Osteoblast (primary cell): ENCODE measurements at regions not wholly inside any gene's neighbourhood (a gene's known extent, or its start where the extent isn't known, plus 50 kb on each side); places are given as distances from the start of the nearest gene placed in this dataset.

ENCODE experiments used
- DNase-seq: peaks from one replicate; pipeline ENCODE4 v3.0.0; 2011; ENCODE audit warnings: low spot score, mixed read lengths; ENCODE audit not compliant: insufficient read length; ENCODE audit errors: missing footprints
- H2AFZ ChIP-seq: 2 replicates; pipeline ENCODE4 v1.6.0; 2011; ENCODE audit warnings: mild to moderate bottlenecking, low read length
- H3K27ac ChIP-seq: 2 replicates; pipeline ENCODE4 v1.5.1; 2011; ENCODE audit warnings: mild to moderate bottlenecking, low read depth, low read length, moderate library complexity
- H3K27me3 ChIP-seq: 2 replicates; pipeline ENCODE4 v1.6.0; 2012; ENCODE audit warnings: mild to moderate bottlenecking, control low read depth, inconsistent platforms, low read length, moderate library complexity; ENCODE audit not compliant: insufficient read depth
- H3K36me3 ChIP-seq: 2 replicates; pipeline ENCODE4 v1.5.1; 2011; ENCODE audit warnings: mild to moderate bottlenecking, low read length, control low read depth, moderate library complexity; ENCODE audit not compliant: insufficient read depth
- H3K4me1 ChIP-seq: 2 replicates; pipeline ENCODE4 v1.5.1; 2011; ENCODE audit warnings: mild to moderate bottlenecking, low read length, control low read depth, moderate library complexity; ENCODE audit not compliant: insufficient read depth
- H3K4me2 ChIP-seq: 2 replicates; pipeline ENCODE4 v1.6.0; 2011; ENCODE audit warnings: mild to moderate bottlenecking, low read length; ENCODE audit not compliant: insufficient read depth
- H3K4me3 ChIP-seq: fragments of 200-600 bp; sonication (generic); 3 replicates; pipeline ENCODE4 v1.5.1; 2012; ENCODE audit warnings: mild to moderate bottlenecking, low read length, inconsistent platforms; ENCODE audit not compliant: insufficient read depth
- H3K79me2 ChIP-seq: 2 replicates; pipeline ENCODE4 v1.6.0; 2012; ENCODE audit warnings: mild to moderate bottlenecking, low read length, control low read depth, inconsistent platforms; ENCODE audit not compliant: insufficient read depth
- H3K9me3 ChIP-seq: 2 replicates; pipeline ENCODE4 v1.5.1; 2011; ENCODE audit warnings: low read depth, low read length, control low read depth
- H4K20me1 ChIP-seq: 2 replicates; pipeline ENCODE4 v1.6.0; 2012; ENCODE audit warnings: mild to moderate bottlenecking, low read length, control low read depth; ENCODE audit not compliant: insufficient read depth
- TF ChIP-seq, protein P1 (sequence below): IDR thresholded peaks from 2 replicates; pipeline ENCODE4 v1.5.1; 2011; ENCODE audit warnings: mild to moderate bottlenecking, low read depth, low read length, moderate library complexity; ENCODE audit errors: extremely low read depth

DNA sequence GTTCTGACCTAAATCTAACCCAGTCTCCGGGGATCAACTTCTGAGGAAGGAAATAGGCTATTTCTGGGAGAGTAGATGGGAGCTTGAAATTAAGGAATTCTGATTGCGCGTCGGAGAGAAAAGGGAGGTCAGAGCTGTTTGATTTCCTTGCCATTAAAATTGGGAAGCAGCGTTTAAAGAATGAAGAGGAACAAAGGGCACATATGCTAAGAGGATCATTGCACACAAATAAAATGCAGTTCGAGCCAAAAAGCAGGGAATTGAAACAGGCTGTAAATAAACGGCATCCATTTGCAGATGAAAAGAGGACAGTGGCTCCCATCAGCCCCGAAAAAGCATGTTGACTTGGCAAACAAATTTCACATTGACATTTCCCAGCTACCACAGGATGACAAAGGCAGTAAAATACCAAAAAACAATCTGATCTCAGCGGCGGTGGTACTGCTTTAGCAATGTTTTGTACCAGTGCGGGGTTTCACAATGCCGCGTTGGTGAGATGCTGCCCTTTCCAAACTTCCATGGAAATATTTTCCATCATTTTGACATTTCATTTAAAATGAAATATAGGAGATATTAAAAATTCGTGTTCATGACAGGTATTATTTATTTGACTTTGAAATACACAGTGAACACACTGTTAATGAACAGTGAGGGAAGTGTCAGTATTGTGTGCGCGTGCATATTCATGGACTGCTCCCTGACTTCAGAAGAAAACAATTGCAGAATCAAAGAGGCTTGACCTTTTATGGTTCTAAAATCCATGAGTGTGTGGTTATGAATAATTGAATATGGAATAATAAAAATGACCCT is 108.8 kb downstream of the SQOR start:
- H2AFZ ChIP-seq, result no peak overlapping the region
- no peaks in the 10 kb centered on the region for H3K36me3 ChIP-seq
- H3K4me3 ChIP-seq, result no peak overlapping the region
- H3K4me1 ChIP-seq, result no peaks in the 10 kb centered on the region
- H3K27ac ChIP-seq, result no peak overlapping the region
- TF ChIP-seq, protein P1, sequence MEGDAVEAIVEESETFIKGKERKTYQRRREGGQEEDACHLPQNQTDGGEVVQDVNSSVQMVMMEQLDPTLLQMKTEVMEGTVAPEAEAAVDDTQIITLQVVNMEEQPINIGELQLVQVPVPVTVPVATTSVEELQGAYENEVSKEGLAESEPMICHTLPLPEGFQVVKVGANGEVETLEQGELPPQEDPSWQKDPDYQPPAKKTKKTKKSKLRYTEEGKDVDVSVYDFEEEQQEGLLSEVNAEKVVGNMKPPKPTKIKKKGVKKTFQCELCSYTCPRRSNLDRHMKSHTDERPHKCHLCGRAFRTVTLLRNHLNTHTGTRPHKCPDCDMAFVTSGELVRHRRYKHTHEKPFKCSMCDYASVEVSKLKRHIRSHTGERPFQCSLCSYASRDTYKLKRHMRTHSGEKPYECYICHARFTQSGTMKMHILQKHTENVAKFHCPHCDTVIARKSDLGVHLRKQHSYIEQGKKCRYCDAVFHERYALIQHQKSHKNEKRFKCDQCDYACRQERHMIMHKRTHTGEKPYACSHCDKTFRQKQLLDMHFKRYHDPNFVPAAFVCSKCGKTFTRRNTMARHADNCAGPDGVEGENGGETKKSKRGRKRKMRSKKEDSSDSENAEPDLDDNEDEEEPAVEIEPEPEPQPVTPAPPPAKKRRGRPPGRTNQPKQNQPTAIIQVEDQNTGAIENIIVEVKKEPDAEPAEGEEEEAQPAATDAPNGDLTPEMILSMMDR, result no peak
- no peaks in the 10 kb centered on the region for H3K9me3 ChIP-seq
- no peaks in the 10 kb centered on the region for H3K27me3 ChIP-seq
- H3K4me2 ChIP-seq, result no peak overlapping the region
- no peaks in the 10 kb centered on the region for H4K20me1 ChIP-seq
- H3K79me2 ChIP-seq, result no peaks in the 10 kb centered on the region
- no peak for DNase-seq

DNA sequence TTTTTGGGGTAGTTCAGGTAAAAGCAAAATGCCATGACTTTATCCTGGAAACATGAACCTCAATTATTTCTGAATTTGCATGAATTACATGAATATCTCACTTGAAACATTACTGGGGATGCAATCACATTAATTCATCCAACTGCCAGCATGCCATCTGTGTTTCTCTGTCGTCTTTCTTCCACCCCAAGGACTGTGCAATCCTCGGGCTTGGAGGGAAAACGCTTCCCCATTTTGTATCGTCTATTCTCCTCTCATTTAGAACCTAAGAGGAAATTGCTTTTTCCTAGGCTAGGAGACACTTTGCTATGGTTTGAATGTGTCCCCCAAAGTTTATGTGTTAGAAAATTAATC is 109.4 kb downstream of the SQOR start:
- H3K9me3 ChIP-seq, result no peaks in the 10 kb centered on the region
- no peaks in the 10 kb centered on the region for H4K20me1 ChIP-seq
- no peak overlapping the region for H2AFZ ChIP-seq
- H3K4me2 ChIP-seq, result no peak overlapping the region
- no peaks in the 10 kb centered on the region for H3K4me1 ChIP-seq
- no peaks in the 10 kb centered on the region for H3K27me3 ChIP-seq
- H3K27ac ChIP-seq, result no peak overlapping the region
- no peaks in the 10 kb centered on the region for H3K36me3 ChIP-seq
- no peak overlapping the region for H3K4me3 ChIP-seq
- DNase-seq, result no peak
- TF ChIP-seq, protein P1, result no peak
- H3K79me2 ChIP-seq, result no peaks in the 10 kb centered on the region

DNA sequence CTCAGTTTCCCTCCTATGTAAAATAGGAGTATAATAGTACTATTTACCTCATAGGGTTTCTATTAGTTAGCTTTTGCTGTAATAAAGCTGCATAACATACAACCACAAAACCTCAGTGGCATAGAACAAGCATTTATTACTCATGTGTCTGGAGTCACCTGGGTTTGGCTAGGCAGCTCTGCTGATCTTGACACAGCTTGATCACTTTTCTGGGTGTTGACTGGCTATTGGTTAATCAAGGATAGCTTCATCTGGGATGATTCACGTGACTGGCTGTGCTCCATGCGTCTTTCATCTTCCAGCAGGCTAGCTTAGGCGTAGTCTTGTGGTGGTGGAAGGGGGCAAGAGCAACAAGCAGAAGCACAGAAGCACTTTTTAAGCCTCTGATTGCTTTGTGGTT is 112.6 kb downstream of the SQOR start:
- no peak overlapping the region for H2AFZ ChIP-seq
- no peak overlapping the region for H3K27ac ChIP-seq
- H3K79me2 ChIP-seq, result no peaks in the 10 kb centered on the region
- TF ChIP-seq, protein P1, result no peak
- H3K9me3 ChIP-seq, result no peaks in the 10 kb centered on the region
- H3K4me3 ChIP-seq, result no peak overlapping the region
- no peaks in the 10 kb centered on the region for H3K36me3 ChIP-seq
- H3K4me2 ChIP-seq, result no peak overlapping the region
- H3K4me1 ChIP-seq, result no peaks in the 10 kb centered on the region
- H4K20me1 ChIP-seq, result no peaks in the 10 kb centered on the region
- H3K27me3 ChIP-seq, result no peaks in the 10 kb centered on the region
- DNase-seq, result no peak

DNA sequence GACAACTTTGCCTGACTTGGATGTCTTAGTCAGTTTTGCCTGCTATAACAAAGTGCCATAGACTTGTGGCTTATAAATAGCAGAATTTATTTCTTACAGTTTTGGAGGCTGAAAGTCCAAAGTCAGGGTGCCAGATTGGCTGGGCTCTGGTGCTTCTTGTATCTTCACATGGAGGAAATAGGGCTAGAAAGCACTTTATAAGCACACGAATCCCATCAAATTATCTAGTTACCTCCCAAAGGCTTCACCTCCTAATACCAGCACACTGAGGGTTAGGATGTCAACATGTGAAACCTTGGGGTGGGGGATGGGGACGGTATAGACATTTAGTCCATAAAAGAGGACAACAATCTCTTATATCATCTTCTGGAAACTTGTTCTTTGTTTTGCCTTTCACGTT is 116.8 kb downstream of the SQOR start:
- Histone ChIP-seq H3K9me3 (no peaks in the 10 kb centered on the region), H3K27me3 (no peaks in the 10 kb centered on the region), H2AFZ (no peak overlapping the region), H3K36me3 (no peaks in the 10 kb centered on the region), H3K4me1 (no peaks in the 10 kb centered on the region), H3K27ac (no peak overlapping the region), H3K4me3 (no peak overlapping the region), H3K79me2 (no peaks in the 10 kb centered on the region), H4K20me1 (no peaks in the 10 kb centered on the region), H3K4me2 (no peak overlapping the region)
- TF ChIP-seq, protein P1, result no peak
- no peak for DNase-seq
